ENCODE measurements at regions not wholly inside any gene's neighbourhood (a gene's known extent, or its start where the extent isn't known, plus 50 kb on each side); places are given as distances from the start of the nearest gene placed in this dataset.

DNA sequence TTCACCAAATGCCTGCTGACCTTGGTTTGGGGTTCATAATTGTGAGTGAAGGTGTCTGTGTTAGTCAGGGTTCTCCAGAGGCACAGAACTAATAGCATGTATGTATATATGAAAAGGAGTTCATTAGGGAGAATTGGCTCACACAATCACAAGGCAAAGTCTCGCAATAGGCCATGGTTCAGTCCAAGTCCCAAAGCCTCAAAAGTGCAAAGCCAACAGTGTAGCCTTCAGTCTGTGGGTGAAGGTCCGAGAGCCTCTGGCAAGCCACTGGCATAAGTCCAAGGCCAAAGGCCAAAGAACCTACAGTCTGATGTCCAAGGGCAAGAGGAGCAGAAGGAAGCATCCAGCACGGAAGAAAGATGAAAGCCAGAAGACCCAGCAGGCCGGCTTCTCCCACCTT lies 257.6 kb upstream of the SHH start (continued):
- TF ChIP-seq ZBTB44 (CRISPR knock-in tag; IDR thresholded peaks at IDR 0.05) (no peak), TP53 (CRISPR knock-in tag; conservative IDR thresholded peaks at IDR 0.05) (no peak)

DNA sequence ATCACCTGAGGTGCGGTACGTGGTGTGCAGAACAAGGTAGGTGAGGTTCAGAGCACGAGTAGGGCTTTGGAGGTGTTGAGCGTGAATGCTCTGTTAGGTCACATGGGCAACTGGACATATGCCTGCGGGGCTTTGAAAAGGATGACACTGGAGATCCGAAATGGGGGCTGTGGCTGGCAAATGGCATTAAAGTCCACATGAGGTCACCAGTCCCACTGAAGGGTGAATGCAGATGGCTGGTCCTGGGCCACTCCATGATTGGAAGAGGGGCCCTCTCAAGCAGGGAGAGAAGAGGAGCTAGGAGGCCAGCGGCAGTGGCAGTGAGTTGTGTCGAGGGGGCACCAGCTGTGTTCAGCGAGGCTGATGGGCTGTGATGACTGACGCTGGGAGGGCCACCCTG lies 254.9 kb upstream of the SHH start:
- H4K20me1 ChIP-seq (ENCODE audit: insufficient read depth, low read length) = no peaks in the 10 kb centered on the region
- POLR2A ChIA-PET = no interaction called here
- CTCF ChIA-PET (ENCODE audit: low intra/inter-chr PET ratio, low total read pairs) = no interaction called here
- intact Hi-C loops (cut with micrococcal nuclease; ENCODE audit: unreplicated experiment) = no loop called here
- no peak overlapping the region for H2AFZ ChIP-seq (ENCODE audit: low read length)
- H3K9ac ChIP-seq (ENCODE audit: insufficient read depth, low read depth, low read length) = no peak overlapping the region
- no peaks in the 10 kb centered on the region for H3K4me1 ChIP-seq (ENCODE audit: insufficient read depth, low read length)
- H3K4me3 ChIP-seq (replicated peaks in 1 of 3; ENCODE audit: insufficient read depth in 1 of 3, low read depth in 2 of 3, low read length in 3 of 3) = no peak overlapping the region
- H3K27me3 ChIP-seq (ENCODE audit: control insufficient read depth in 1 of 2, insufficient read depth in 2 of 2, low read length in 2 of 2) = peaks cover 4 to 43% of the 10 kb centered on the region in 2 experiments
- no peaks in the 10 kb centered on the region for H3K79me2 ChIP-seq (ENCODE audit: insufficient read depth, low read length)
- ATAC-seq = no peak
- no peaks in the 10 kb centered on the region for H3K36me3 ChIP-seq (replicated peaks in 1 of 2; ENCODE audit: control insufficient read depth in 1 of 2, insufficient read depth in 2 of 2, low read length in 2 of 2)
- TF ChIP-seq FOXK1 (CRISPR knock-in tag; IDR thresholded peaks at IDR 0.05; ENCODE audit: borderline replicate concordance, low read depth) (no peak), NFE2 (CRISPR knock-in tag; IDR thresholded peaks at IDR 0.05) (no peak)
- no peak for DNase-seq (ENCODE audit: low spot score)
- WGBS (ENCODE audit: low lambda C conversion rate) = 25% methylated on average over 9 of the region's 10 CpGs
- in situ Hi-C loops (cut with HindIII; ENCODE audit: extremely low pct_ligation_motif_present, low pct_unique_long_range_greater_than_20kb) = no loop called here
- no peak for FAIRE-seq
- BruUV-seq (replicated peaks) = no TSS peak
- no peak overlapping the region for H3K4me2 ChIP-seq (ENCODE audit: low read depth, low read length)
- no peaks in the 10 kb centered on the region for H3K9me3 ChIP-seq (ENCODE audit: low read length)
- H3K27ac ChIP-seq (ENCODE audit: extremely low read length, insufficient read depth, low read length) = no peak overlapping the region

GRCh38 chr7:156065400-156065799 lies 253.1 kb upstream of the SHH start:
- Histone ChIP-seq H3K4me2 (ENCODE audit: low read depth, low read length) (no peak overlapping the region), H3K27ac (ENCODE audit: extremely low read length, insufficient read depth, low read length) (no peak overlapping the region), H2AFZ (ENCODE audit: low read length) (no peak overlapping the region), H3K4me1 (ENCODE audit: insufficient read depth, low read length) (no peaks in the 10 kb centered on the region), H3K4me3 (replicated peaks in 1 of 3; ENCODE audit: insufficient read depth in 1 of 3, low read depth in 2 of 3, low read length in 3 of 3) (no peak overlapping the region), H3K36me3 (replicated peaks in 1 of 2; ENCODE audit: control insufficient read depth in 1 of 2, insufficient read depth in 2 of 2, low read length in 2 of 2) (no peaks in the 10 kb centered on the region), H3K9ac (ENCODE audit: insufficient read depth, low read depth, low read length) (no peak overlapping the region), H3K79me2 (ENCODE audit: insufficient read depth, low read length) (no peaks in the 10 kb centered on the region), H3K9me3 (ENCODE audit: low read length) (no peaks in the 10 kb centered on the region), H3K27me3 (ENCODE audit: control insufficient read depth in 1 of 2, insufficient read depth in 2 of 2, low read length in 2 of 2) (peaks cover 2 to 41% of the 10 kb centered on the region in 2 experiments; a peak in 4 of 5 replicates), H4K20me1 (ENCODE audit: insufficient read depth, low read length) (no peaks in the 10 kb centered on the region)
- ChIA-PET POLR2A (no interaction called here), CTCF (ENCODE audit: low intra/inter-chr PET ratio, low total read pairs) (no interaction called here)
- ATAC-seq (no peak), DNase-seq (ENCODE audit: low spot score) (no peak), FAIRE-seq (no peak)
- WGBS (ENCODE audit: low lambda C conversion rate) = under 1% methylated on average over 3 of the region's 3 CpGs
- TF ChIP-seq ZNF235 (CRISPR knock-in tag; IDR thresholded peaks at IDR 0.05; ENCODE audit: borderline replicate concordance) = no peak
- BruUV-seq (replicated peaks) = no TSS peak
- in situ Hi-C loops (cut with HindIII; ENCODE audit: extremely low pct_ligation_motif_present, low pct_unique_long_range_greater_than_20kb) = no loop called here
- intact Hi-C loops (cut with micrococcal nuclease; ENCODE audit: unreplicated experiment) = no loop called here

All from HepG2 (cell line).